ENCODE measurements at regions not wholly inside any gene's neighbourhood (a gene's known extent, or its start where the extent isn't known, plus 50 kb on each side); places are given as distances from the start of the nearest gene placed in this dataset.

DNA sequence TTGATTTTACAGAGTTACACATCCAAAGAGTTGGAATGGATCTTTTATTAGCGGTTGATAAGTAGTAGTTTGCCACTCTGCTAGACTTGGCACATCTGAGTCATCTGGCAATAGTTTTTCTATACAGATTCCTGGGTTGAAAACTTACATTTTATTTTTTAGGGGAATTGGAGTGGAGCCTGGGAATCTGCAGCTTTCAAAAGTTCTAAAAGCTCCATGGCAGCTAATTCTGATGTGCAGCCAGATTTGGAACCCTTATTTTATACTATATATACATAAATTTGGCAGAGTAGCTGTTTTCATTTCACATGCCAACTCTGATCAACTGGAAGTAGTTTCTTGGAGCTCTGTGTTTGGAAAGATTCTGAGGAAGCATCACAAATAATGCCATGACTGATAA is 715.5 kb downstream of the TLR4 start:
- Histone ChIP-seq H3K4me3 (ENCODE audit: low read depth in 1 of 2, low read length in 2 of 2) (no peak overlapping the region), H3K9me3 (ENCODE audit: control insufficient read depth in 1 of 2, low read length in 2 of 2) (no peaks in the 10 kb centered on the region), H3K27me3 (ENCODE audit: low read depth, low read length) (no peaks in the 10 kb centered on the region), H3K27ac (ENCODE audit: low read length) (no peak overlapping the region), H3K36me3 (ENCODE audit: control insufficient read depth in 1 of 2, insufficient read depth in 2 of 2, low read length in 2 of 2) (no peaks in the 10 kb centered on the region), H3K4me1 (ENCODE audit: control insufficient read depth in 1 of 2, insufficient read depth in 2 of 2, low read length in 2 of 2) (no peaks in the 10 kb centered on the region)

DNA sequence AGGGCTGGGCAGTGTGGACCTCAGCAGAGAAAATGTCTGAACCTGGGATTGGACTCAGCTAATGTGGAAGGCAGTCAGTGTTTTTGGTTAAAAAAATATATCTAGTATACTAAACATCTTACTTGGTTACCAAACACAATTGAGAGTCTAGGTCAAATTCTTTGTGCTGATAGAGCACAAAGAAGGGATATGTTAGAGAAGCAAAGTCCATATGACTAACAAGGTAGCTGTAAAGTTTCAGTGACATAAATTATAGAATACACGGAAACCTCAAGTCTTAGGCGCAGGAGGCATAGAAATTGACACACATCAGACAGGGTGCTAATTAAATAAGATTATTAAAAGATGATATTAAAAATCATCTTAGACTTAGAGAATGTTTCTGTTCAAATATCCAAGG is 718.3 kb downstream of the TLR4 start:
- H3K36me3 ChIP-seq (ENCODE audit: control insufficient read depth in 1 of 2, insufficient read depth in 2 of 2, low read length in 2 of 2), result no peaks in the 10 kb centered on the region
- H3K27me3 ChIP-seq (ENCODE audit: low read depth, low read length), result no peaks in the 10 kb centered on the region
- no peak overlapping the region for H3K27ac ChIP-seq (ENCODE audit: low read length)
- no peak overlapping the region for H3K4me3 ChIP-seq (ENCODE audit: low read depth in 1 of 2, low read length in 2 of 2)
- no peaks in the 10 kb centered on the region for H3K4me1 ChIP-seq (ENCODE audit: control insufficient read depth in 1 of 2, insufficient read depth in 2 of 2, low read length in 2 of 2)
- H3K9me3 ChIP-seq (ENCODE audit: control insufficient read depth in 1 of 2, low read length in 2 of 2), result no peaks in the 10 kb centered on the region

DNA sequence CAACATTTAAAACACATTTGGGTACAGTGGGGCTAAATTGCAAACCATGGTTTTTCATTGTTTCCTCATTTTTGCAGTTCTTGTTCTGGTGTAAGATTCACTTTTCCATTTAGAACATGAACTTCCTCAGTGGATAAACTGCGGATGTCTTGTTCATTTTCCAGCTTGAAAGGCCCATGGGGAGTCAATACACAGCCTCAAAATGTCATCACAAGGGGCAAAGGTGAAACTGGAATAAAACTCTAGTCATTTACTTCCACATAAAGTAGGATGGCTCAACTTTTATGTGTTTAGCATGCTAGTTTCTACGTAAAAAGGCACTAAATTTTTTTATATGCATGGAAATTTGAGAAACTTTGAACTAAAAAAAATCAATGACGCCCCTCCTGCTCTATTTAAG is 718.8 kb downstream of the TLR4 start:
- H3K36me3 ChIP-seq (ENCODE audit: control insufficient read depth in 1 of 2, insufficient read depth in 2 of 2, low read length in 2 of 2), result no peaks in the 10 kb centered on the region
- no peaks in the 10 kb centered on the region for H3K4me1 ChIP-seq (ENCODE audit: control insufficient read depth in 1 of 2, insufficient read depth in 2 of 2, low read length in 2 of 2)
- H3K27ac ChIP-seq (ENCODE audit: low read length), result no peak overlapping the region
- H3K9me3 ChIP-seq (ENCODE audit: control insufficient read depth in 1 of 2, low read length in 2 of 2), result no peaks in the 10 kb centered on the region
- no peaks in the 10 kb centered on the region for H3K27me3 ChIP-seq (ENCODE audit: low read depth, low read length)
- no peak overlapping the region for H3K4me3 ChIP-seq (ENCODE audit: low read depth in 1 of 2, low read length in 2 of 2)

DNA sequence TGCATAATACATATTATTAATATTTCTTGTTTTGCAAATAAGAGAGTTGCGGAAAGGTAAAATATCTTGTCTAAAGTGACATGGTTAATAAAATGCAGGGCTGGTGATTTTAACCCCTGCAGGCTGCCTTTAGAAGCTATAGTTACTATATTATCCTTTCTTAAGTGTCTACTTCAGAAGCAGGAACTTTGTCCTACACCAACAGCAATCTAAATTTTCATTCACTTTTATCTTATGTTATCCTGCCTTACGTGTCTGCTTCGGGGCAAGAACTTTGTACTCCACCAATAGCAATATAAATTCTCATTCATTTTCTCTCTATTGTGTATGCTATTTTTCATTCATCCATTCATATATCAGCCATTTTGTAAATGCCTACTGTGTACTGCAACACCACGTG is 719.5 kb downstream of the TLR4 start:
- no peaks in the 10 kb centered on the region for H3K27me3 ChIP-seq (ENCODE audit: low read depth, low read length)
- no peaks in the 10 kb centered on the region for H3K4me1 ChIP-seq (ENCODE audit: control insufficient read depth in 1 of 2, insufficient read depth in 2 of 2, low read length in 2 of 2)
- H3K9me3 ChIP-seq (ENCODE audit: control insufficient read depth in 1 of 2, low read length in 2 of 2), result no peaks in the 10 kb centered on the region
- H3K36me3 ChIP-seq (ENCODE audit: control insufficient read depth in 1 of 2, insufficient read depth in 2 of 2, low read length in 2 of 2), result no peaks in the 10 kb centered on the region
- no peak overlapping the region for H3K4me3 ChIP-seq (ENCODE audit: low read depth in 1 of 2, low read length in 2 of 2)
- no peak overlapping the region for H3K27ac ChIP-seq (ENCODE audit: low read length)

DNA sequence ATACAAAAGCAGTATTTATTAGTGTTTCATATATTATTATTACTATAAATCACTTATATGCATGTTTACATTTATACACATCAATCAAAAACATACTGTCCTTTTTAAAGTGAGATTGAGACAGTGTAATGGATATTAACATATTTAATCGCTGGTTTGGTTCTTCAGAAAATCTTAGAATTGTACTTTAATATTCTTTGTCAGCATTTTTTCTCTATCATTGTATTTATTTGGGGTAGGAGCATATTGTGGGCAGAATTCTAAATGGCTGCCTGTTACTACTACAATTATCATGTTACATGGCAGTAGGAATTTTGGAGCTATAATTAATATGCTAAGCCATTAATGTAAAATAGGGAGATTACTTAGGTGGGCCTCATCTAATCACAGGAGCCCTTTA is 722.6 kb downstream of the TLR4 start:
- Histone ChIP-seq H3K4me1 (ENCODE audit: control insufficient read depth in 1 of 2, insufficient read depth in 2 of 2, low read length in 2 of 2) (no peaks in the 10 kb centered on the region), H3K9me3 (ENCODE audit: control insufficient read depth in 1 of 2, low read length in 2 of 2) (no peaks in the 10 kb centered on the region)

DNA sequence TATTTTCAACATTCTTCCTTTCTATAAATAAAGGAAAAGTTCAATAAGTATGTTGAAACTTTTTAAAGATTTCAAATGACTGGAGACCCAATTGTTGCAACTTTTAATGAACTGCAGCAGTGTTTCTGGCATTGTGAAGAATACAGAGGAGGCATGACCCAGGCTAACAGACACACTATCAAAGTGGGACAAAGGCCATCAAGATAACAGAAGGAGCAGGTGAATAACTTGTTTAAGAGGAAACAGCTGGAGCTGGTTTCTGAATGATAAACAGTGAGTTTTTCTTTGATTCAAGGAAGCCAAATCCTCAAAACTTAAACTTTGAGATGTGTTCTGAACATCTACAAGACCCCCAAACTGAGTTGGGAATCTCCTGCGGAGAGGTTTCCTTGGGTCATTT is 734.6 kb downstream of the TLR4 start:
- Histone ChIP-seq H3K27ac (ENCODE audit: low read length) (peak overlapping the region; percentile 11), H3K4me3 (ENCODE audit: low read depth in 1 of 2, low read length in 2 of 2) (peak overlapping the region in 1 of 2 donors; percentile 12), H3K9me3 (ENCODE audit: control insufficient read depth in 1 of 2, low read length in 2 of 2) (no peaks in the 10 kb centered on the region), H3K36me3 (ENCODE audit: control insufficient read depth in 1 of 2, insufficient read depth in 2 of 2, low read length in 2 of 2) (no peaks in the 10 kb centered on the region), H3K27me3 (ENCODE audit: low read depth, low read length) (no peaks in the 10 kb centered on the region), H3K4me1 (ENCODE audit: control insufficient read depth in 1 of 2, insufficient read depth in 2 of 2, low read length in 2 of 2) (no peaks in the 10 kb centered on the region)

More for the DNA sequence above, 722.6 kb downstream of the TLR4 start:
- H3K27me3 ChIP-seq (ENCODE audit: low read depth, low read length), result no peaks in the 10 kb centered on the region
- H3K36me3 ChIP-seq (ENCODE audit: control insufficient read depth in 1 of 2, insufficient read depth in 2 of 2, low read length in 2 of 2), result no peaks in the 10 kb centered on the region
- H3K4me3 ChIP-seq (ENCODE audit: low read depth in 1 of 2, low read length in 2 of 2), result no peak overlapping the region
- H3K27ac ChIP-seq (ENCODE audit: low read length), result no peak overlapping the region

DNA sequence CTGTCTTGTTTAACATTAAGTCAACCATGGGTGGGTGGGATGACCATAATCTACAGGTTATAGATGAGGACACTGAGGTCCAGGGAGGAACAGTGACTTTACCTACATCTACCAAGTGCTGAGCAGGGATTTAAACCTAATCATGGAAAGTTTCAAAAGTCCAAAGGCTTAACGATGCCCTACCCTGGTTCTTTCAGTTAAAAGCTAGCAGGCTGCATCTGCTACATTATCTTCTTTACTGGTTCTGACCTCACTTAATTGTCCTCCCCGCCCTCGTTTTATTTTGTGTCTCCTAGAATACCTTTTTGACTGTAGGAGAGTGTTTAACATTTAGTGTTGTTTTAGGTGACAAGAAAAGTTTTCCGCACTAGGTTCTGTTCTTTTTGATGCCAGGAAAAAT is 735.2 kb downstream of the TLR4 start:
- Histone ChIP-seq H3K36me3 (ENCODE audit: control insufficient read depth in 1 of 2, insufficient read depth in 2 of 2, low read length in 2 of 2) (no peaks in the 10 kb centered on the region), H3K4me3 (ENCODE audit: low read depth in 1 of 2, low read length in 2 of 2) (peak overlapping the region in 1 of 2 donors; percentile 12), H3K27me3 (ENCODE audit: low read depth, low read length) (no peaks in the 10 kb centered on the region), H3K4me1 (ENCODE audit: control insufficient read depth in 1 of 2, insufficient read depth in 2 of 2, low read length in 2 of 2) (no peaks in the 10 kb centered on the region), H3K27ac (ENCODE audit: low read length) (peak overlapping the region; percentile 11), H3K9me3 (ENCODE audit: control insufficient read depth in 1 of 2, low read length in 2 of 2) (no peaks in the 10 kb centered on the region)

DNA sequence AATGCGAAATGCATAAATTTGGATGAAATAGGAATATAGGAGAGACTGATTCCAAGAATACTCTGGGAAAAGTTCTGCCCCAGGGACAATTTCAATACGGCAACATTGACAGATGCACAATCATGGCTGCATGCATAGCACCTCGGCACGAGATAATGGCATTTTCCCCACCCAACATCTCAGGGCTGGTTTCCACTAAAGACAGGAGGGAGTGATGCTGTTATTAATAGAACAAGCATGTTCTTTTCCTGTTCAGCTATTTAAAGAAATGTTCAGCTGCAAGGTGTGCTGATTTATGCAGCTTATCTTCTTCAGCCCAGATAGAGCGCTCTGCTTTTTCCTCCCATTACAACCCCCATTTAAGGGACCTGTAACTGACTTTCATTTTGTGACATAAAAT is 740.2 kb downstream of the TLR4 start:
- Histone ChIP-seq H3K4me1 (ENCODE audit: control insufficient read depth in 1 of 2, insufficient read depth in 2 of 2, low read length in 2 of 2) (no peaks in the 10 kb centered on the region), H3K9me3 (ENCODE audit: control insufficient read depth in 1 of 2, low read length in 2 of 2) (no peaks in the 10 kb centered on the region), H3K36me3 (ENCODE audit: control insufficient read depth in 1 of 2, insufficient read depth in 2 of 2, low read length in 2 of 2) (no peaks in the 10 kb centered on the region), H3K4me3 (ENCODE audit: low read depth in 1 of 2, low read length in 2 of 2) (no peak overlapping the region), H3K27ac (ENCODE audit: low read length) (no peak overlapping the region), H3K27me3 (ENCODE audit: low read depth, low read length) (no peaks in the 10 kb centered on the region)

DNA sequence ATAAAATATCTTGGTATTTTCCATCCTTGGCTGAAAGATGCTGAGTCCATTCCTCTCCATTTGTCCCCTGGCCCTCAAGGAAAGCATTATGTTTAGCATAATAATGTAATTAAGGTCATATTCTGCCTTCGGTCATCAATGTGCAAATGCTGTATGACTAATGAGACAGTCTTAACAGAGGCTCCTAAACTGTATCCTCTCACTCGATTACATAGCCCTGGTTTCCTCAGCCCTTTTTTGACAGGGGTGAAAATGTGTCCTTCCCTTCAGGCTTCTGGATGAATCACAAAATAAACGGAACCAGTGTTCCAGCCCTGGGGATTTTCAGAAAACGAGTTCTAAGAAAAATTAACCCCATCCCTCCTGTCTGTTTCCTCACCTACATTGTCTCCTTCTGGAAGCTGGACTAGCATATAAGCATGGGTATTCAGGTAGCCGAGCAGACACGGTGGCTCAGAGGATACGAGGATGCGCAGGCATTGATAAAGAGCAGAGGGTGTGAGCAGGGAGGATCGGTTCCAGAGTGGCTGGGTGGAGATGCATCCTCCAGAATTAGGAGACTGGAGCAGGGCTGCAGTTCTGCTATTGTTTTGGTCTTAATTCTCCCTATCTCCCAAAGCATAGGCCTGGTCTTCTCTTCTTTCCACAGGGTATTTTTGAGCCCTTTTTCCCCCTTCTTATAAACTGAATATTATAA is 742.9 kb downstream of the TLR4 start:
- H3K9me3 ChIP-seq (ENCODE audit: control insufficient read depth in 1 of 2, low read length in 2 of 2), result no peaks in the 10 kb centered on the region
- H3K4me3 ChIP-seq (ENCODE audit: low read depth in 1 of 2, low read length in 2 of 2), result no peak overlapping the region
- H3K27ac ChIP-seq (ENCODE audit: low read length), result no peak overlapping the region
- no peaks in the 10 kb centered on the region for H3K4me1 ChIP-seq (ENCODE audit: control insufficient read depth in 1 of 2, insufficient read depth in 2 of 2, low read length in 2 of 2)
- no peaks in the 10 kb centered on the region for H3K27me3 ChIP-seq (ENCODE audit: low read depth, low read length)
- no peaks in the 10 kb centered on the region for H3K36me3 ChIP-seq (ENCODE audit: control insufficient read depth in 1 of 2, insufficient read depth in 2 of 2, low read length in 2 of 2)

DNA sequence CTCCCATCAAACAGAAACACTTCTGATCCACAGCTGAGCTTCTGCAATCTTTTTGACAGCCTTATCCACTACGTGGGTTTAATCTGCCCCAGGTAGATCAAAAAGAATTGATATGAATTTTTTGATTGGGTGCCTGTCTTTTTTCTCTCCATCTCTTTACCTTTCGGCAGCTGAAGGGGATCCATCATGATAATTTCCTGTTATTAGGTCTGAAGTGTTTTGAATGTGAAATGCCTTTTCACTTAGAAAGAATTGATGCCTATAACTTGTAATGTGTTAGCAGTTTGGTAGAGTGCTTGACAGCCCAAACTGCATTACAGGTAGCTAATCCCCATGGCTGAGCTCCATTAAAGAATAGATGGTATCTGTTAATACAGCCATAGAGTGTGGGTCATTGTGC is 745.4 kb downstream of the TLR4 start:
- no peaks in the 10 kb centered on the region for H3K9me3 ChIP-seq (ENCODE audit: control insufficient read depth in 1 of 2, low read length in 2 of 2)
- no peak overlapping the region for H3K27ac ChIP-seq (ENCODE audit: low read length)

DNA sequence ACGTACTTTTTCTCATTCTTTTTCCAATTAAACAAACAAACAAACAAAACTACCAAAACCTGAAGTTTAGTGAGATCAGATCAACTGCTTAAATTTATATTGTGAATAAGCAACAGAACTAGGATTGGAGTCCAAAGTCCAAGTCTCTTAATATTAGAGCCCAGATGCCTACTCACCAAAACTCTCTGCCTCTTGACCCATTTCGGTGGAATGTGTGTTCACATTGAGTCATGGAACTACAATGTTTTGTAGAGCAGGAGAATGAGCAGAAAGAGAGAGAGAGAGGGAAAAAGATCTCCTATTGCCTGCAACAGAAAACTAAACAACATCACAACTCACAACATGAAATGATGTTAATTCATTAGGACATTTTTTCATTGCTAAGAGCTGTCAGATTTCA is 751.1 kb downstream of the TLR4 start:
- Histone ChIP-seq H3K4me1 (ENCODE audit: control insufficient read depth in 1 of 2, insufficient read depth in 2 of 2, low read length in 2 of 2) (peaks cover 0 to 3% of the 10 kb centered on the region in 2 donors), H3K9me3 (ENCODE audit: control insufficient read depth in 1 of 2, low read length in 2 of 2) (no peaks in the 10 kb centered on the region), H3K36me3 (ENCODE audit: control insufficient read depth in 1 of 2, insufficient read depth in 2 of 2, low read length in 2 of 2) (no peaks in the 10 kb centered on the region), H3K4me3 (ENCODE audit: low read depth in 1 of 2, low read length in 2 of 2) (no peak overlapping the region), H3K27me3 (ENCODE audit: low read depth, low read length) (no peaks in the 10 kb centered on the region), H3K27ac (ENCODE audit: low read length) (no peak overlapping the region)

More for the DNA sequence above, 745.4 kb downstream of the TLR4 start:
- Histone ChIP-seq H3K4me3 (ENCODE audit: low read depth in 1 of 2, low read length in 2 of 2) (no peak overlapping the region), H3K4me1 (ENCODE audit: control insufficient read depth in 1 of 2, insufficient read depth in 2 of 2, low read length in 2 of 2) (no peaks in the 10 kb centered on the region), H3K27me3 (ENCODE audit: low read depth, low read length) (no peaks in the 10 kb centered on the region), H3K36me3 (ENCODE audit: control insufficient read depth in 1 of 2, insufficient read depth in 2 of 2, low read length in 2 of 2) (no peaks in the 10 kb centered on the region)

DNA sequence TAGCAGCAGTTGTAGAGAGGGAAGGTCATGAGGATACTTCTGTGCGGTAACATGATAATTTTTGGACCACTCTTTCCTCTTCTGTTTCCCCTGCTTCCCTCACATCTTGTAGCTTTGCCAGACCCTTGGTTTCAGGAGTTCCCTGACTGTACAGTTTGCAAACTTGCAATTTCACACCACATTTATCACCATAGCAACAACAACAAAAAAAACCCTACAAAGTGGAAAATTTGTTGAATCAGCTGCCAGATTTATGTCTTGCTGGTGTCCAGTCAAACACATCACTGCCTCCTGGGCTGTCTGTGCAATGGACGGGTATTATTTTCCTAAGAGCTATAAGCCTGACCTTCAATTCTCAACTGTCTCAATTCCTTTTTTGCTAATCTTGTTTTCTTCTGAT is 751.6 kb downstream of the TLR4 start:
- Histone ChIP-seq H3K4me1 (ENCODE audit: control insufficient read depth in 1 of 2, insufficient read depth in 2 of 2, low read length in 2 of 2) (peaks cover 0 to 3% of the 10 kb centered on the region in 2 donors), H3K27ac (ENCODE audit: low read length) (no peak overlapping the region), H3K36me3 (ENCODE audit: control insufficient read depth in 1 of 2, insufficient read depth in 2 of 2, low read length in 2 of 2) (no peaks in the 10 kb centered on the region), H3K9me3 (ENCODE audit: control insufficient read depth in 1 of 2, low read length in 2 of 2) (no peaks in the 10 kb centered on the region), H3K27me3 (ENCODE audit: low read depth, low read length) (no peaks in the 10 kb centered on the region), H3K4me3 (ENCODE audit: low read depth in 1 of 2, low read length in 2 of 2) (no peak overlapping the region)

All from muscle layer of duodenum (tissue), 2 donors.